CD4-positive, alpha-beta memory T cell (primary cell): ENCODE measurements at regions not wholly inside any gene's neighbourhood (a gene's known extent, or its start where the extent isn't known, plus 50 kb on each side); places are given as distances from the start of the nearest gene placed in this dataset.

Experiments used
- CTCF ChIA-PET: fragments of 350-600 bp; sonication (Branson Sonifier 250); formaldehyde crosslinking; loops from one replicate; lab custom pipeline; 2021; ENCODE audit warnings: inconsistent platforms; ENCODE audit not compliant: partially characterized antibody; lab: Charles Lee
- POLR2A ChIA-PET: fragments of 350-600 bp; sonication (Branson Sonifier 250); formaldehyde crosslinking; loops from one replicate; lab custom pipeline; 2021; ENCODE audit not compliant: partially characterized antibody; lab: Charles Lee
- DNase-seq, 5 donors: peaks; one replicate each; pipeline versions ENCODE4 v3.0.0 to v3.0.0-alpha.2; 2020 to 2022; ENCODE audit warnings: mixed read lengths in 1 of 5
- H3K27ac ChIP-seq: one replicate; pipeline ENCODE4 v1.7.0; 2013; ENCODE audit warnings: low read depth, low read length
- H3K27me3 ChIP-seq: 2 replicates; pipeline ENCODE4 v1.7.0; 2013; ENCODE audit warnings: mild to moderate bottlenecking, low read length, moderate library complexity; ENCODE audit not compliant: insufficient read depth
- H3K36me3 ChIP-seq: 2 replicates; pipeline ENCODE4 v1.7.0; 2013; ENCODE audit warnings: mild to moderate bottlenecking, low read length, moderate library complexity; ENCODE audit not compliant: insufficient read depth
- H3K4me1 ChIP-seq: 2 replicates; pipeline ENCODE4 v1.7.0; 2013; ENCODE audit warnings: mild to moderate bottlenecking, low read length, moderate library complexity; ENCODE audit not compliant: insufficient read depth
- H3K4me3 ChIP-seq, 2 donors: one replicate each; pipeline ENCODE4 v1.7.0; 2013; ENCODE audit warnings: low read length in 2 of 2, mild to moderate bottlenecking in 1 of 2
- H3K9me3 ChIP-seq, 2 donors: one replicate each; pipeline ENCODE4 v1.7.0; 2013; ENCODE audit warnings: low read length in 2 of 2, control low read depth in 1 of 2; ENCODE audit not compliant: control insufficient read depth in 1 of 2
- H3K27ac Mint-ChIP-seq, 7 donors: one replicate each; pipeline ENCODE4 v1.8.0; 2020 to 2021; ENCODE audit warnings: mixed read lengths in 7 of 7, mild to moderate bottlenecking in 6 of 7, inconsistent platforms in 3 of 7, moderate library complexity in 3 of 7
- H3K27me3 Mint-ChIP-seq, 2 donors: one replicate each; pipeline ENCODE4 v1.8.0; 2020 to 2021; ENCODE audit warnings: mixed read lengths in 2 of 2
- H3K36me3 Mint-ChIP-seq, 2 donors: one replicate each; pipeline ENCODE4 v1.8.0; 2020 to 2021; ENCODE audit warnings: mixed read lengths in 2 of 2, inconsistent platforms in 1 of 2, mild to moderate bottlenecking in 1 of 2
- H3K4me1 Mint-ChIP-seq, 4 donors: one replicate each; pipeline ENCODE4 v1.8.0; 2020 to 2021; ENCODE audit warnings: mixed read lengths in 4 of 4, mild to moderate bottlenecking in 1 of 4
- H3K4me3 Mint-ChIP-seq, 8 donors: one replicate each; pipeline ENCODE4 v1.8.0; 2020 to 2021; ENCODE audit warnings: mixed read lengths in 8 of 8, mild to moderate bottlenecking in 7 of 8, moderate library complexity in 6 of 8, inconsistent platforms in 3 of 8
- H3K9me3 Mint-ChIP-seq, 8 donors: one replicate each; pipeline ENCODE4 v1.8.0; 2020 to 2021; ENCODE audit warnings: mixed read lengths in 8 of 8, mild to moderate bottlenecking in 5 of 8, inconsistent platforms in 3 of 8, moderate library complexity in 1 of 8
- intact Hi-C: fragments of 100-400 bp; cut with micrococcal nuclease; formaldehyde crosslinking; loops from one replicate; pipeline ENCODE4 v1.15.1; 2023

DNA sequence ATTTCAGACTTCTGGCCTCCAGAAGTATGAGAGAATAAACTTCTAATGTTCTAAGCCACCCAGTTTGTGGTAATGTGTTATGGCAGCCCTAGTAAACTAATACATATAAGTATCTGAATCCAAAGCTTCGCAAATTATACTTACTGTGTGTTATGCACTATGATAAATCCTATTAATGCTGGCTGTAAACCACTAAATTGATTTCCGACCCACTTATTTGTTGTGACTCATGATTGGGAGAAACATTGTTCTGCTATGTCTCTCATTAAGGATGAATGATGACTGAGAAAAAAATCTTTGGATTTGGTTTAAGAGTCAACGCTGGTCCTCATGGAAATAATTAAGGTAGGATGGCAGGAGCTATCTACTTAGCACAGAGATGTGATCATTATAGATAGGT lies 62.0 kb downstream of the FZD4 start:
- no peak overlapping the region for H3K27ac ChIP-seq
- H3K9me3 ChIP-seq = no peaks in the 10 kb centered on the region
- DNase-seq = no peak
- Mint-ChIP-seq H3K27ac (no peak overlapping the region), H3K4me3 (no peak overlapping the region), H3K9me3 (no peaks in the 10 kb centered on the region), H3K27me3 (peaks cover 0 to 6% of the 10 kb centered on the region in 2 donors), H3K4me1 (no peaks in the 10 kb centered on the region), H3K36me3 (no peaks in the 10 kb centered on the region)
- ChIA-PET POLR2A (no interaction called here), CTCF (interaction anchor here (1.4 kb wide), 2 partner anchors 10 to 22 kb away, joined by 3 to 4 read pairs; no protein-coding TSS in a partner anchor)
- no peak overlapping the region for H3K4me3 ChIP-seq
- H3K27me3 ChIP-seq = peaks cover 4% of the 10 kb centered on the region
- H3K36me3 ChIP-seq = no peaks in the 10 kb centered on the region
- intact Hi-C loops = no loop called here
- no peaks in the 10 kb centered on the region for H3K4me1 ChIP-seq
